ENCODE measurements at regions not wholly inside any gene's neighbourhood (a gene's known extent, or its start where the extent isn't known, plus 50 kb on each side); places are given as distances from the start of the nearest gene placed in this dataset.

DNA sequence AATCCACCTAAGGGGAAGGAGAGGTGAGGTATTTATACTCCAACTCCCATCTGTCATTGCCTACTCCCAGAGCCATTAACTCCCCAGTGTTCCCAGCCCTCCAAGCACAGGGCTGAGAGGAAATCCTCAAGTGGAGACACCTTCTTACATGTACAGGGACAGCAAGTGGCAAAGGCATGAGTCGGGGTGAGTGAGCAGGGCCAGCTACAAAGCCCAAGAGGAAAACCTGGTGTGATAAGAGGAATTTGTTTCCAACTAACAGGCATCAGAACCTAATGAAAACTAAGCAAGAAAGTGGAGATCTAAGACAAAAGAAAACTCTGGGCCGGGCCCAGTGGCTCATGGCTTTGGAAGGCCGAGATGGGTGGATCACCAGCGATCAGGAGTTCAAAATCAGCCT is 70.0 kb upstream of the SRSF6 start:
- ChIA-PET POLR2A (no interaction called here), CTCF (no interaction called here)
- no peaks in the 10 kb centered on the region for H3K9me3 ChIP-seq (ENCODE audit: control insufficient read depth, insufficient read depth, low read depth, low read length)
- no peaks in the 10 kb centered on the region for H3K36me3 ChIP-seq (ENCODE audit: control insufficient read depth in 2 of 2, insufficient read depth in 1 of 2, low read length in 2 of 2)
- no peak overlapping the region for H3K4me3 ChIP-seq (ENCODE audit: low read depth, low read length)
- no peaks in the 10 kb centered on the region for H3K4me1 ChIP-seq (ENCODE audit: control insufficient read depth, insufficient read depth, low read length)
- H3K27ac ChIP-seq (ENCODE audit: extremely low read depth, low read depth, low read length): no peak overlapping the region
- TF ChIP-seq ZNF114 (tag by site-specific recombination; IDR thresholded peaks at IDR 0.05) (no peak), BCL11B (tag by site-specific recombination; IDR thresholded peaks at IDR 0.05; ENCODE audit: low read depth) (no peak), KLF7 (tag by site-specific recombination; IDR thresholded peaks at IDR 0.05; ENCODE audit: borderline replicate concordance) (no peak), HOXA7 (CRISPR knock-in tag; IDR thresholded peaks at IDR 0.05; ENCODE audit: borderline replicate concordance) (no peak), ZNF658 (tag by site-specific recombination; IDR thresholded peaks at IDR 0.05) (no peak), ZNF174 (tag by site-specific recombination; IDR thresholded peaks at IDR 0.05) (no peak), PRDM1 (tag by site-specific recombination; IDR thresholded peaks at IDR 0.05) (no peak), ZNF24 (tag by site-specific recombination; IDR thresholded peaks at IDR 0.05) (no peak)
- TF ChIP-seq, protein P1, sequence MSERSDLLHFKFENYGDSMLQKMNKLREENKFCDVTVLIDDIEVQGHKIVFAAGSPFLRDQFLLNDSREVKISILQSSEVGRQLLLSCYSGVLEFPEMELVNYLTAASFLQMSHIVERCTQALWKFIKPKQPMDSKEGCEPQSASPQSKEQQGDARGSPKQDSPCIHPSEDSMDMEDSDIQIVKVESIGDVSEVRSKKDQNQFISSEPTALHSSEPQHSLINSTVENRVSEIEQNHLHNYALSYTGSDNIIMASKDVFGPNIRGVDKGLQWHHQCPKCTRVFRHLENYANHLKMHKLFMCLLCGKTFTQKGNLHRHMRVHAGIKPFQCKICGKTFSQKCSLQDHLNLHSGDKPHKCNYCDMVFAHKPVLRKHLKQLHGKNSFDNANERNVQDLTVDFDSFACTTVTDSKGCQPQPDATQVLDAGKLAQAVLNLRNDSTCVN (tag by site-specific recombination; optimal IDR thresholded peaks at IDR 0.05): no peak
- TF ChIP-seq, protein P2, sequence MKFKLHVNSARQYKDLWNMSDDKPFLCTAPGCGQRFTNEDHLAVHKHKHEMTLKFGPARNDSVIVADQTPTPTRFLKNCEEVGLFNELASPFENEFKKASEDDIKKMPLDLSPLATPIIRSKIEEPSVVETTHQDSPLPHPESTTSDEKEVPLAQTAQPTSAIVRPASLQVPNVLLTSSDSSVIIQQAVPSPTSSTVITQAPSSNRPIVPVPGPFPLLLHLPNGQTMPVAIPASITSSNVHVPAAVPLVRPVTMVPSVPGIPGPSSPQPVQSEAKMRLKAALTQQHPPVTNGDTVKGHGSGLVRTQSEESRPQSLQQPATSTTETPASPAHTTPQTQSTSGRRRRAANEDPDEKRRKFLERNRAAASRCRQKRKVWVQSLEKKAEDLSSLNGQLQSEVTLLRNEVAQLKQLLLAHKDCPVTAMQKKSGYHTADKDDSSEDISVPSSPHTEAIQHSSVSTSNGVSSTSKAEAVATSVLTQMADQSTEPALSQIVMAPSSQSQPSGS (tag by site-specific recombination; IDR thresholded peaks at IDR 0.05; ENCODE audit: low read depth): no peak

DNA sequence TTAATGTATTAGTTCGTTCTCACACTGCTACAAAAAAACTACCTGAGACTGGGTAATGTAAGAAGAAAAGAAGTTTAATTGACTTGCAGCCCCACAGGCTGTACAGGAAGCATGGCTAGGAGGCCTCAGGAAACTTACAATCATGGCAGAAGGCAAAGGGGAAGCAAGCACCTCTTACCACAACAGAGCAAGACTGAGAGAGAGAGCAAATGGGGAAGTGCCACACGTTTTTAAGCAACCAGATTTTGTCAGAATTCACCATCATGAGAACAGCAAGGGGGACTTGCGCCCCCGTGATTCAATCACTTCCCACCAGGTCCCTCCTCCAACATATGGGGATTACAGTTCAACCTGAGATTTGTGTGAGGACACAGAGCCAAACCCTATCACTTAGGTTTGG is 70.8 kb upstream of the SRSF6 start:
- POLR2A ChIA-PET: no interaction called here
- no peaks in the 10 kb centered on the region for H3K9me3 ChIP-seq (ENCODE audit: control insufficient read depth, insufficient read depth, low read depth, low read length)
- TF ChIP-seq ZNF501 (tag by site-specific recombination; IDR thresholded peaks at IDR 0.05): no peak
- TF ChIP-seq ZNF112 (tag by site-specific recombination; IDR thresholded peaks at IDR 0.05): no peak
- TF ChIP-seq, protein P3, sequence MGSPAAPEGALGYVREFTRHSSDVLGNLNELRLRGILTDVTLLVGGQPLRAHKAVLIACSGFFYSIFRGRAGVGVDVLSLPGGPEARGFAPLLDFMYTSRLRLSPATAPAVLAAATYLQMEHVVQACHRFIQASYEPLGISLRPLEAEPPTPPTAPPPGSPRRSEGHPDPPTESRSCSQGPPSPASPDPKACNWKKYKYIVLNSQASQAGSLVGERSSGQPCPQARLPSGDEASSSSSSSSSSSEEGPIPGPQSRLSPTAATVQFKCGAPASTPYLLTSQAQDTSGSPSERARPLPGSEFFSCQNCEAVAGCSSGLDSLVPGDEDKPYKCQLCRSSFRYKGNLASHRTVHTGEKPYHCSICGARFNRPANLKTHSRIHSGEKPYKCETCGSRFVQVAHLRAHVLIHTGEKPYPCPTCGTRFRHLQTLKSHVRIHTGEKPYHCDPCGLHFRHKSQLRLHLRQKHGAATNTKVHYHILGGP (tag by site-specific recombination; IDR thresholded peaks at IDR 0.05): no peak
- TF ChIP-seq ZNF701 (tag by site-specific recombination; IDR thresholded peaks at IDR 0.05): no peak
- TF ChIP-seq, protein P4, sequence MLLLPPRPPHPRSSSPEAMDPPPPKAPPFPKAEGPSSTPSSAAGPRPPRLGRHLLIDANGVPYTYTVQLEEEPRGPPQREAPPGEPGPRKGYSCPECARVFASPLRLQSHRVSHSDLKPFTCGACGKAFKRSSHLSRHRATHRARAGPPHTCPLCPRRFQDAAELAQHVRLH (tag by site-specific recombination; IDR thresholded peaks at IDR 0.05): no peak
- no peak for TF ChIP-seq ZNF184 (tag by site-specific recombination; IDR thresholded peaks at IDR 0.05)
- TF ChIP-seq ZNF629 (tag by site-specific recombination; IDR thresholded peaks at IDR 0.05): no peak
- TF ChIP-seq ZNF785 (tag by site-specific recombination; IDR thresholded peaks at IDR 0.05): no peak
- TF ChIP-seq IKZF3 (tag by site-specific recombination; IDR thresholded peaks at IDR 0.05): no peak
- no peak for TF ChIP-seq ZNF707 (tag by site-specific recombination; IDR thresholded peaks at IDR 0.05)
- no peak for TF ChIP-seq ZNF626 (tag by site-specific recombination; IDR thresholded peaks at IDR 0.05)
- no peak for TF ChIP-seq ZNF211 (tag by site-specific recombination; IDR thresholded peaks at IDR 0.05; ENCODE audit: low read depth)
- no peak for TF ChIP-seq ZNF19 (tag by site-specific recombination; IDR thresholded peaks at IDR 0.05; ENCODE audit: low read depth)
- TF ChIP-seq ZNF311 (tag by site-specific recombination; IDR thresholded peaks at IDR 0.05; ENCODE audit: borderline replicate concordance): no peak
- TF ChIP-seq TRIM28 (IDR thresholded peaks at IDR 0.05; ENCODE audit: borderline replicate concordance, low read length): no peak
- TF ChIP-seq EGR2 (tag by site-specific recombination; IDR thresholded peaks at IDR 0.05; ENCODE audit: low read depth): no peak
- TF ChIP-seq GLIS2 (tag by site-specific recombination; IDR thresholded peaks at IDR 0.05): no peak
- H3K4me1 ChIP-seq (ENCODE audit: control insufficient read depth, insufficient read depth, low read length): no peaks in the 10 kb centered on the region
- H3K27ac ChIP-seq (ENCODE audit: extremely low read depth, low read depth, low read length): no peak overlapping the region
- H3K4me3 ChIP-seq (ENCODE audit: low read depth, low read length): no peak overlapping the region
- H3K36me3 ChIP-seq (ENCODE audit: control insufficient read depth in 2 of 2, insufficient read depth in 1 of 2, low read length in 2 of 2): no peaks in the 10 kb centered on the region
- CTCF ChIA-PET: no interaction called here

Data from HEK293 (cell line).